ENCODE measurements at regions not wholly inside any gene's neighbourhood (a gene's known extent, or its start where the extent isn't known, plus 50 kb on each side); places are given as distances from the start of the nearest gene placed in this dataset.

DNA sequence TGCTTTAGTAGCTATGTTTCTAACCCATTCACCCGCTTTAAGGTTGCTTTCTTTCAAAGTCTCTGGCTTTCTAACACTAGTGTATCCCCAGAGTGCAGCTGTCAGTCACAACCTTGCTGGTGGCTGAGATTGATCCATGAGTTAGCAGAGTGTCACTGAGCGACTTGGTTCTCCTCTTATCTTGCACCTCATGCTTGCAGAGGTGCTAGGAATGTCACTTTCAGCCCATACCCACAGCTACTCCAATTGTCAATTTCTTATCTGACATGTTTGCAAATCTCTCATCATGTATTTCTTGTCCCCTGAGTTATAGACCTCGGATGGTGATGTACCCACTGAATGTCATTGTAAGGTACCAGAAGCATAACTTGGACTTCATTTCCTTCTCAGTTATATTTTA lies 1110.2 kb downstream of the GALC start:
- TF ChIP-seq, protein P1, sequence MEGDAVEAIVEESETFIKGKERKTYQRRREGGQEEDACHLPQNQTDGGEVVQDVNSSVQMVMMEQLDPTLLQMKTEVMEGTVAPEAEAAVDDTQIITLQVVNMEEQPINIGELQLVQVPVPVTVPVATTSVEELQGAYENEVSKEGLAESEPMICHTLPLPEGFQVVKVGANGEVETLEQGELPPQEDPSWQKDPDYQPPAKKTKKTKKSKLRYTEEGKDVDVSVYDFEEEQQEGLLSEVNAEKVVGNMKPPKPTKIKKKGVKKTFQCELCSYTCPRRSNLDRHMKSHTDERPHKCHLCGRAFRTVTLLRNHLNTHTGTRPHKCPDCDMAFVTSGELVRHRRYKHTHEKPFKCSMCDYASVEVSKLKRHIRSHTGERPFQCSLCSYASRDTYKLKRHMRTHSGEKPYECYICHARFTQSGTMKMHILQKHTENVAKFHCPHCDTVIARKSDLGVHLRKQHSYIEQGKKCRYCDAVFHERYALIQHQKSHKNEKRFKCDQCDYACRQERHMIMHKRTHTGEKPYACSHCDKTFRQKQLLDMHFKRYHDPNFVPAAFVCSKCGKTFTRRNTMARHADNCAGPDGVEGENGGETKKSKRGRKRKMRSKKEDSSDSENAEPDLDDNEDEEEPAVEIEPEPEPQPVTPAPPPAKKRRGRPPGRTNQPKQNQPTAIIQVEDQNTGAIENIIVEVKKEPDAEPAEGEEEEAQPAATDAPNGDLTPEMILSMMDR (CRISPR knock-in tag; IDR thresholded peaks at IDR 0.05): no peak
- TF ChIP-seq ESRRA (CRISPR knock-in tag; IDR thresholded peaks at IDR 0.05; ENCODE audit: low read depth) (no peak), MYC (CRISPR knock-in tag; IDR thresholded peaks at IDR 0.05; ENCODE audit: borderline replicate concordance) (no peak), TARDBP (CRISPR knock-in tag; IDR thresholded peaks at IDR 0.05) (no peak), ZNF274 (CRISPR knock-in tag; IDR thresholded peaks at IDR 0.05) (no peak), SKI (IDR thresholded peaks at IDR 0.05; ENCODE audit: partially characterized antibody) (no peak), ZSCAN20 (CRISPR knock-in tag; IDR thresholded peaks at IDR 0.05; ENCODE audit: borderline replicate concordance) (no peak)
- TF ChIP-seq, protein P2, sequence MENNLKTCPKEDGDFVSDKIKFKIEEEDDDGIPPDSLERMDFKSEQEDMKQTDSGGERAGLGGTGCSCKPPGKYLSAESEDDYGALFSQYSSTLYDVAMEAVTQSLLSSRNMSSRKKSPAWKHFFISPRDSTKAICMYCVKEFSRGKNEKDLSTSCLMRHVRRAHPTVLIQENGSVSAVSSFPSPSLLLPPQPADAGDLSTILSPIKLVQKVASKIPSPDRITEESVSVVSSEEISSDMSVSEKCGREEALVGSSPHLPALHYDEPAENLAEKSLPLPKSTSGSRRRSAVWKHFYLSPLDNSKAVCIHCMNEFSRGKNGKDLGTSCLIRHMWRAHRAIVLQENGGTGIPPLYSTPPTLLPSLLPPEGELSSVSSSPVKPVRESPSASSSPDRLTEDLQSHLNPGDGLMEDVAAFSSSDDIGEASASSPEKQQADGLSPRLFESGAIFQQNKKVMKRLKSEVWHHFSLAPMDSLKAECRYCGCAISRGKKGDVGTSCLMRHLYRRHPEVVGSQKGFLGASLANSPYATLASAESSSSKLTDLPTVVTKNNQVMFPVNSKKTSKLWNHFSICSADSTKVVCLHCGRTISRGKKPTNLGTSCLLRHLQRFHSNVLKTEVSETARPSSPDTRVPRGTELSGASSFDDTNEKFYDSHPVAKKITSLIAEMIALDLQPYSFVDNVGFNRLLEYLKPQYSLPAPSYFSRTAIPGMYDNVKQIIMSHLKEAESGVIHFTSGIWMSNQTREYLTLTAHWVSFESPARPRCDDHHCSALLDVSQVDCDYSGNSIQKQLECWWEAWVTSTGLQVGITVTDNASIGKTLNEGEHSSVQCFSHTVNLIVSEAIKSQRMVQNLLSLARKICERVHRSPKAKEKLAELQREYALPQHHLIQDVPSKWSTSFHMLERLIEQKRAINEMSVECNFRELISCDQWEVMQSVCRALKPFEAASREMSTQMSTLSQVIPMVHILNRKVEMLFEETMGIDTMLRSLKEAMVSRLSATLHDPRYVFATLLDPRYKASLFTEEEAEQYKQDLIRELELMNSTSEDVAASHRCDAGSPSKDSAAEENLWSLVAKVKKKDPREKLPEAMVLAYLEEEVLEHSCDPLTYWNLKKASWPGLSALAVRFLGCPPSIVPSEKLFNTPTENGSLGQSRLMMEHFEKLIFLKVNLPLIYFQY (CRISPR knock-in tag; IDR thresholded peaks at IDR 0.05; ENCODE audit: borderline replicate concordance): no peak
- TF ChIP-seq, protein P3, sequence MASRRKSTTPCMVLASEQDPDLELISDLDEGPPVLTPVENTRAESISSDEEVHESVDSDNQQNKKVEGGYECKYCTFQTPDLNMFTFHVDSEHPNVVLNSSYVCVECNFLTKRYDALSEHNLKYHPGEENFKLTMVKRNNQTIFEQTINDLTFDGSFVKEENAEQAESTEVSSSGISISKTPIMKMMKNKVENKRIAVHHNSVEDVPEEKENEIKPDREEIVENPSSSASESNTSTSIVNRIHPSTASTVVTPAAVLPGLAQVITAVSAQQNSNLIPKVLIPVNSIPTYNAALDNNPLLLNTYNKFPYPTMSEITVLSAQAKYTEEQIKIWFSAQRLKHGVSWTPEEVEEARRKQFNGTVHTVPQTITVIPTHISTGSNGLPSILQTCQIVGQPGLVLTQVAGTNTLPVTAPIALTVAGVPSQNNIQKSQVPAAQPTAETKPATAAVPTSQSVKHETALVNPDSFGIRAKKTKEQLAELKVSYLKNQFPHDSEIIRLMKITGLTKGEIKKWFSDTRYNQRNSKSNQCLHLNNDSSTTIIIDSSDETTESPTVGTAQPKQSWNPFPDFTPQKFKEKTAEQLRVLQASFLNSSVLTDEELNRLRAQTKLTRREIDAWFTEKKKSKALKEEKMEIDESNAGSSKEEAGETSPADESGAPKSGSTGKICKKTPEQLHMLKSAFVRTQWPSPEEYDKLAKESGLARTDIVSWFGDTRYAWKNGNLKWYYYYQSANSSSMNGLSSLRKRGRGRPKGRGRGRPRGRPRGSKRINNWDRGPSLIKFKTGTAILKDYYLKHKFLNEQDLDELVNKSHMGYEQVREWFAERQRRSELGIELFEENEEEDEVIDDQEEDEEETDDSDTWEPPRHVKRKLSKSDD (CRISPR knock-in tag; IDR thresholded peaks at IDR 0.05; ENCODE audit: low read depth): no peak
